ENCODE measurements at regions not wholly inside any gene's neighbourhood (a gene's known extent, or its start where the extent isn't known, plus 50 kb on each side); places are given as distances from the start of the nearest gene placed in this dataset.

DNA sequence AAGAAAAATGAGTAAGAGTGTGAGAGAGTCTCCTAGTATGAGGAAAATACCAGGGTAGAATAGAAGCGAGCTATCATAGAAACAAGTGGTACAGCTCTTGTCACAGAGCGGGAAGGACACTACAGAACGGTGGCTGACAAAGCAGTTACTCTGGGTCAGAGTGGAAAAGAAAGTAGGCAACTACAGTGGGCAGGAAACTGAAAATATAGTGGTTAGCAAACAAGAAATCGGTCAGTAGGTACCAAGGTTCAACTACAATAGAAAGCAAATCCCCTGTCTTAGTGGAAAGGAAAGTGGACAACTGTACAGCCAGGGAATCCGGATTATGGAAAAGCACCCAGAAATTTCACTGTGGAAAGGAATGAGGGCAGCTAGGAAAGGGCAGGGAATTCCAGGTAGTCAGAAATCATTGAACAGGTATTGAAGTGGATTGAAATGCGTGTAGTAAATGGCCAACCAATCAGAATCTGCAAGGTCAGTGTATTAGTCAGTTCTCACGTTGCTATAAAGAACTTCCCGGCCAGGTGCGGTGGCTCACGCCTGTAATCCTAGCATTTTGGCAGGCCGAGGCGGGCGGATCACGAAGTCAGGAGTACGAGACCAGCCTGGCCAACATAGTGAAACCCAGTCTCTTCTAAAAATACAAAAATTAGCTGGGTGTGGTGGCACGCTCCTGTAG, 219.6 kb upstream of the DIAPH2 start:
- Histone ChIP-seq H3K4me3 (ENCODE audit: extremely low read depth in 1 of 4, insufficient read depth in 2 of 4, low read depth in 3 of 4, low read length in 4 of 4) (no peak overlapping the region), H4K5ac (ENCODE audit: insufficient read length, low read depth, low read length) (no peak overlapping the region), H3K23me2 (ENCODE audit: low read depth, low read length) (no peaks in the 10 kb centered on the region), H3K18ac (ENCODE audit: extremely low read depth, low read length) (no peak overlapping the region), H3K4me2 (ENCODE audit: insufficient read depth in 1 of 2, low read depth in 2 of 2, low read length in 2 of 2) (no peak overlapping the region), H3K79me1 (ENCODE audit: low read depth, low read length) (no peaks in the 10 kb centered on the region), H2BK12ac (ENCODE audit: low read depth, low read length) (no peak overlapping the region), H2BK5ac (ENCODE audit: low read depth, low read length) (no peak overlapping the region), H3K27ac (ENCODE audit: low read depth, low read length) (no peak overlapping the region), H3K4ac (replicated peaks; ENCODE audit: insufficient read length, low read depth, low read length) (no peak overlapping the region), H3K9me3 (ENCODE audit: insufficient read depth in 2 of 2, low read depth in 1 of 2, low read length in 1 of 2) (no peaks in the 10 kb centered on the region), H2BK20ac (ENCODE audit: low read length) (no peak overlapping the region), H3K36me3 (ENCODE audit: control insufficient read depth in 2 of 4, insufficient read depth in 4 of 4, low read length in 3 of 4) (no peaks in the 10 kb centered on the region), H2BK120ac (replicated peaks; ENCODE audit: low read depth, low read length) (no peak overlapping the region), H2BK15ac (ENCODE audit: low read length) (no peak overlapping the region), H3K79me2 (ENCODE audit: control insufficient read depth in 1 of 2, insufficient read depth in 2 of 2, low read length in 2 of 2) (no peaks in the 10 kb centered on the region), H3K4me1 (replicated peaks in 1 of 4; ENCODE audit: control insufficient read depth in 3 of 4, insufficient read depth in 4 of 4, low read length in 3 of 4) (no peaks in the 10 kb centered on the region), H4K91ac (replicated peaks; ENCODE audit: insufficient read length, low read length) (no peak overlapping the region), H4K20me1 (replicated peaks in 1 of 2; ENCODE audit: control insufficient read depth in 1 of 2, insufficient read depth in 2 of 2, low read length in 2 of 2) (no peaks in the 10 kb centered on the region), H3K9ac (replicated peaks in 1 of 4; ENCODE audit: extremely low read depth in 1 of 4, low read depth in 3 of 4, low read length in 3 of 4) (no peak overlapping the region), H3K27me3 (replicated peaks in 1 of 4; ENCODE audit: control insufficient read depth in 3 of 4, extremely low read depth in 1 of 4, insufficient read depth in 3 of 4, low read length in 3 of 4) (no peaks in the 10 kb centered on the region), H4K8ac (ENCODE audit: extremely low read depth, insufficient read depth, low read length) (no peak overlapping the region), H2AFZ (ENCODE audit: low read length) (no peak overlapping the region), H3K56ac (replicated peaks; ENCODE audit: insufficient read length, low read depth, low read length) (no peak overlapping the region), H2AK5ac (ENCODE audit: low read depth, low read length) (no peak overlapping the region), H3K14ac (ENCODE audit: insufficient read length) (no peak overlapping the region), H3K23ac (ENCODE audit: insufficient read length) (no peak overlapping the region)
- CTCF ChIA-PET (ENCODE audit: partially characterized antibody): interaction anchor here (0.6 kb wide), 1 partner anchor 16 kb away, joined by 4 read pairs; no protein-coding TSS in a partner anchor
- 92% methylated on average over 7 of the region's 16 CpGs; no CpG with 5 or more reads in 1 of the 2 experiments for WGBS, 2 experiments (ENCODE audit: extremely low coverage in 1 of 2, insufficient coverage in 1 of 2, insufficient read length in 1 of 2, insufficient replicate concordance in 2 of 2, low coverage in 1 of 2, low lambda C conversion rate in 2 of 2, missing lambda C conversion rate in 1 of 2)
- DNase-seq (ENCODE audit: low read depth in 1 of 2, low spot score in 2 of 2): no peak
- FAIRE-seq: no peak
- POLR2A ChIA-PET (ENCODE audit: partially characterized antibody): no interaction called here
- TF ChIP-seq, protein P1, sequence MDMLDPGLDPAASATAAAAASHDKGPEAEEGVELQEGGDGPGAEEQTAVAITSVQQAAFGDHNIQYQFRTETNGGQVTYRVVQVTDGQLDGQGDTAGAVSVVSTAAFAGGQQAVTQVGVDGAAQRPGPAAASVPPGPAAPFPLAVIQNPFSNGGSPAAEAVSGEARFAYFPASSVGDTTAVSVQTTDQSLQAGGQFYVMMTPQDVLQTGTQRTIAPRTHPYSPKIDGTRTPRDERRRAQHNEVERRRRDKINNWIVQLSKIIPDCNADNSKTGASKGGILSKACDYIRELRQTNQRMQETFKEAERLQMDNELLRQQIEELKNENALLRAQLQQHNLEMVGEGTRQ (IDR thresholded peaks at IDR 0.05; ENCODE audit: low read length): no peak
- TF ChIP-seq SP4 (IDR thresholded peaks at IDR 0.05; ENCODE audit: low read length) (no peak), YY1 (IDR thresholded peaks at IDR 0.05; ENCODE audit: low read depth, low read length) (no peak), JUND (IDR thresholded peaks at IDR 0.05; ENCODE audit: low read length) (no peak), HDAC2 (IDR thresholded peaks at IDR 0.05; ENCODE audit: borderline replicate concordance in 1 of 2, low read depth in 2 of 2, low read length in 2 of 2) (no peak), SRF (IDR thresholded peaks at IDR 0.05; ENCODE audit: low read depth, low read length) (no peak), SIN3A (conservative IDR thresholded peaks at IDR 0.05 in 1 of 2, IDR thresholded peaks at IDR 0.05 in 1 of 2; ENCODE audit: low read depth in 1 of 2, low read length in 2 of 2) (no peak), BRCA1 (IDR thresholded peaks at IDR 0.05; ENCODE audit: low read depth, low read length) (no peak), EZH2 (IDR thresholded peaks at IDR 0.05; ENCODE audit: low read depth, low read length, severe bottlenecking) (no peak), PHF8 (conservative IDR thresholded peaks at IDR 0.05; ENCODE audit: low read depth, low read length) (no peak), SUZ12 (IDR thresholded peaks at IDR 0.05; ENCODE audit: low read length) (no peak), SAP30 (IDR thresholded peaks at IDR 0.05; ENCODE audit: insufficient read depth, insufficient replicate concordance, low read length) (no peak), POLR2A (IDR thresholded peaks at IDR 0.05; ENCODE audit: control extremely low read depth in 1 of 2, low read depth in 2 of 2, low read length in 2 of 2) (no peak)
